Mesendoderm (in vitro differentiated cells): ENCODE measurements at regions not wholly inside any gene's neighbourhood (a gene's known extent, or its start where the extent isn't known, plus 50 kb on each side); places are given as distances from the start of the nearest gene placed in this dataset.

Experiments used
- DNase-seq: peaks from one replicate; pipeline ENCODE4 v3.0.0; 2013
- H2AK5ac ChIP-seq: 2 replicates; pipeline ENCODE4 v1.6.1; 2013; ENCODE audit warnings: low read length, inconsistent platforms
- H2BK120ac ChIP-seq: 2 replicates; pipeline ENCODE4 v1.6.1; 2013; ENCODE audit warnings: low read depth, mild to moderate bottlenecking, low read length, moderate library complexity, mixed read lengths
- H2BK15ac ChIP-seq: replicated peaks from 2 replicates; pipeline ENCODE4 v1.6.1; 2013; ENCODE audit warnings: low read depth, mild to moderate bottlenecking, moderate library complexity
- H2BK5ac ChIP-seq: 2 replicates; pipeline ENCODE4 v1.6.1; 2013; ENCODE audit warnings: low read length, inconsistent platforms
- H3K18ac ChIP-seq: 2 replicates; pipeline ENCODE4 v1.6.1; 2013; ENCODE audit warnings: mild to moderate bottlenecking, low read length, mixed read lengths
- H3K23ac ChIP-seq: one replicate; pipeline ENCODE4 v1.6.1; 2013; ENCODE audit warnings: low read length
- H3K27ac ChIP-seq: 2 replicates; pipeline ENCODE4 v1.5.1; 2013; ENCODE audit warnings: low read depth, mild to moderate bottlenecking, inconsistent platforms, low read length, moderate library complexity
- H3K27me3 ChIP-seq: 2 replicates; pipeline ENCODE4 v1.6.1; 2013; ENCODE audit warnings: low read length, control low read depth, mild to moderate bottlenecking, inconsistent platforms; ENCODE audit not compliant: insufficient read depth, poor library complexity
- H3K36me3 ChIP-seq: 2 replicates; pipeline ENCODE4 v1.6.1; 2013; ENCODE audit warnings: low read length, inconsistent platforms; ENCODE audit not compliant: control insufficient read depth, insufficient read depth
- H3K4ac ChIP-seq: one replicate; pipeline ENCODE4 v1.6.1; 2013; ENCODE audit warnings: low read depth, mild to moderate bottlenecking, low read length, moderate library complexity
- H3K4me1 ChIP-seq: 2 replicates; pipeline ENCODE4 v1.6.1; 2013; ENCODE audit warnings: low read depth, low read length, inconsistent platforms; ENCODE audit not compliant: control insufficient read depth
- H3K4me2 ChIP-seq: 2 replicates; pipeline ENCODE4 v1.6.1; 2013; ENCODE audit warnings: low read length
- H3K4me3 ChIP-seq: 2 replicates; pipeline ENCODE4 v1.5.1; 2013; ENCODE audit warnings: mild to moderate bottlenecking, low read length
- H3K56ac ChIP-seq: one replicate; pipeline ENCODE4 v1.6.1; 2013; ENCODE audit warnings: low read length
- H3K79me1 ChIP-seq: 2 replicates; pipeline ENCODE4 v1.6.1; 2013; ENCODE audit warnings: low read length, inconsistent platforms
- H3K79me2 ChIP-seq: 2 replicates; pipeline ENCODE4 v1.6.1; 2013; ENCODE audit warnings: mild to moderate bottlenecking, low read length; ENCODE audit not compliant: control insufficient read depth, insufficient read depth
- H3K9ac ChIP-seq: 2 replicates; pipeline ENCODE4 v1.6.1; 2013; ENCODE audit warnings: low read length, inconsistent platforms
- H4K5ac ChIP-seq: one replicate; pipeline ENCODE4 v1.6.1; 2013; ENCODE audit warnings: low read length
- H4K8ac ChIP-seq: one replicate; pipeline ENCODE4 v1.6.1; 2013; ENCODE audit warnings: low read depth, mild to moderate bottlenecking, control low read depth, low read length, moderate library complexity
- WGBS: extraction: QIAGEN DNeasy Blood & Tissue Kit; methylation state at CpG from one replicate; pipeline ENCODE4 v1.1.7; 2013; ENCODE audit warnings: low lambda C conversion rate, missing lambda C conversion rate; ENCODE audit not compliant: insufficient coverage; ENCODE audit errors: extremely low coverage; 5-methylcytosine and 5-hydroxymethylcytosine counted together

- no peak overlapping the region for H3K27ac ChIP-seq
- no peak overlapping the region for H3K4me2 ChIP-seq
- no peak overlapping the region for H3K4ac ChIP-seq
- H3K4me1 ChIP-seq: no peaks in the 10 kb centered on the region
- H2BK120ac ChIP-seq: no peak overlapping the region
- no peak overlapping the region for H4K8ac ChIP-seq
- no peak overlapping the region for H2BK5ac ChIP-seq
- no peaks in the 10 kb centered on the region for H3K27me3 ChIP-seq
- no peak overlapping the region for H3K18ac ChIP-seq
- H3K56ac ChIP-seq: no peak overlapping the region
- no peak overlapping the region for H3K23ac ChIP-seq
- H3K4me3 ChIP-seq: no peak overlapping the region
- H3K79me2 ChIP-seq: no peaks in the 10 kb centered on the region
- no peak overlapping the region for H2BK15ac ChIP-seq
- H4K5ac ChIP-seq: no peak overlapping the region
- no peak for DNase-seq
- no peaks in the 10 kb centered on the region for H3K36me3 ChIP-seq
- no peaks in the 10 kb centered on the region for H3K79me1 ChIP-seq
- no CpG with 5 or more reads among the region's 8 CpGs for WGBS
- no peak overlapping the region for H3K9ac ChIP-seq
- H2AK5ac ChIP-seq: no peak overlapping the region
Measured at GRCh38 chr5:165627548-165628170, 2122.2 kb downstream of the MAT2B start.

GRCh38 chr5:165630261-165630778, 2124.9 kb downstream of the MAT2B start:
- H2BK120ac ChIP-seq: no peak overlapping the region
- DNase-seq: peak; percentile 85
- no peak overlapping the region for H3K27ac ChIP-seq
- no peak overlapping the region for H2AK5ac ChIP-seq
- WGBS: no CpG with 5 or more reads among the region's 9 CpGs
- H3K4me3 ChIP-seq: no peak overlapping the region
- no peak overlapping the region for H4K8ac ChIP-seq
- no peaks in the 10 kb centered on the region for H3K79me2 ChIP-seq
- H3K9ac ChIP-seq: no peak overlapping the region
- no peak overlapping the region for H3K18ac ChIP-seq
- H3K4me2 ChIP-seq: no peak overlapping the region
- no peak overlapping the region for H3K4ac ChIP-seq
- no peak overlapping the region for H2BK5ac ChIP-seq
- no peak overlapping the region for H2BK15ac ChIP-seq
- peak overlapping the region; percentile 12 for H3K56ac ChIP-seq
- H3K23ac ChIP-seq: no peak overlapping the region
- no peaks in the 10 kb centered on the region for H3K27me3 ChIP-seq
- no peak overlapping the region for H4K5ac ChIP-seq
- H3K36me3 ChIP-seq: no peaks in the 10 kb centered on the region
- peaks cover 2% of the 10 kb centered on the region for H3K4me1 ChIP-seq
- no peaks in the 10 kb centered on the region for H3K79me1 ChIP-seq

GRCh38 chr5:165631235-165631634, 2125.8 kb downstream of the MAT2B start:
- Histone ChIP-seq H3K4me3 (no peak overlapping the region), H2BK120ac (no peak overlapping the region), H3K27me3 (no peaks in the 10 kb centered on the region)

GRCh38 chr5:165642366-165642765, 2136.9 kb downstream of the MAT2B start:
- H3K56ac ChIP-seq: no peak overlapping the region
- no CpG with 5 or more reads among the region's 2 CpGs for WGBS
- no peak overlapping the region for H4K8ac ChIP-seq
- no peak overlapping the region for H3K23ac ChIP-seq
- H3K18ac ChIP-seq: no peak overlapping the region
- no peak overlapping the region for H2AK5ac ChIP-seq
- H3K4me2 ChIP-seq: no peak overlapping the region
- H3K4me1 ChIP-seq: no peaks in the 10 kb centered on the region
- no peak overlapping the region for H4K5ac ChIP-seq
- no peaks in the 10 kb centered on the region for H3K36me3 ChIP-seq
- no peak overlapping the region for H3K4ac ChIP-seq
- H2BK15ac ChIP-seq: no peak overlapping the region
- H3K27ac ChIP-seq: no peak overlapping the region
- no peak overlapping the region for H3K4me3 ChIP-seq
- no peaks in the 10 kb centered on the region for H3K27me3 ChIP-seq
- no peak overlapping the region for H2BK120ac ChIP-seq
- no peak overlapping the region for H2BK5ac ChIP-seq
- no peak for DNase-seq
- no peaks in the 10 kb centered on the region for H3K79me1 ChIP-seq
- H3K79me2 ChIP-seq: no peaks in the 10 kb centered on the region
- no peak overlapping the region for H3K9ac ChIP-seq

More at GRCh38 chr5:165631235-165631634, 2125.8 kb downstream of the MAT2B start:
- no peaks in the 10 kb centered on the region for H3K79me1 ChIP-seq
- no peaks in the 10 kb centered on the region for H3K79me2 ChIP-seq
- no peak overlapping the region for H2BK5ac ChIP-seq
- DNase-seq: no peak
- no peak overlapping the region for H4K5ac ChIP-seq
- H3K56ac ChIP-seq: no peak overlapping the region
- H3K23ac ChIP-seq: no peak overlapping the region
- no peak overlapping the region for H3K4ac ChIP-seq
- no peak overlapping the region for H4K8ac ChIP-seq
- no peak overlapping the region for H3K18ac ChIP-seq
- H3K9ac ChIP-seq: no peak overlapping the region
- H2BK15ac ChIP-seq: no peak overlapping the region
- WGBS: no CpG with 5 or more reads among the region's 1 CpG
- H3K27ac ChIP-seq: no peak overlapping the region
- H3K4me1 ChIP-seq: peaks cover 2% of the 10 kb centered on the region
- no peaks in the 10 kb centered on the region for H3K36me3 ChIP-seq
- H2AK5ac ChIP-seq: no peak overlapping the region
- no peak overlapping the region for H3K4me2 ChIP-seq

GRCh38 chr5:165665735-165666400, 2160.4 kb downstream of the MAT2B start:
- no CpG with 5 or more reads among the region's 3 CpGs for WGBS
- Histone ChIP-seq H3K56ac (no peak overlapping the region), H3K36me3 (no peaks in the 10 kb centered on the region), H4K8ac (no peak overlapping the region), H2BK5ac (no peak overlapping the region), H3K27ac (no peak overlapping the region), H3K4me1 (no peaks in the 10 kb centered on the region), H3K9ac (no peak overlapping the region), H2BK15ac (no peak overlapping the region), H3K79me2 (no peaks in the 10 kb centered on the region), H2AK5ac (no peak overlapping the region), H3K18ac (no peak overlapping the region), H4K5ac (no peak overlapping the region), H3K23ac (no peak overlapping the region), H3K79me1 (no peaks in the 10 kb centered on the region), H3K27me3 (no peaks in the 10 kb centered on the region), H3K4ac (no peak overlapping the region), H3K4me2 (no peak overlapping the region), H3K4me3 (no peak overlapping the region), H2BK120ac (no peak overlapping the region)
- no peak for DNase-seq
